HuH-7 (cell line): ENCODE measurements at regions not wholly inside any gene's neighbourhood (a gene's known extent, or its start where the extent isn't known, plus 50 kb on each side); places are given as distances from the start of the nearest gene placed in this dataset.

Experiments used
- DNase-seq: peaks from one replicate; pipeline ENCODE4 v3.0.0; 2011; ENCODE audit warnings: low spot score

DNA sequence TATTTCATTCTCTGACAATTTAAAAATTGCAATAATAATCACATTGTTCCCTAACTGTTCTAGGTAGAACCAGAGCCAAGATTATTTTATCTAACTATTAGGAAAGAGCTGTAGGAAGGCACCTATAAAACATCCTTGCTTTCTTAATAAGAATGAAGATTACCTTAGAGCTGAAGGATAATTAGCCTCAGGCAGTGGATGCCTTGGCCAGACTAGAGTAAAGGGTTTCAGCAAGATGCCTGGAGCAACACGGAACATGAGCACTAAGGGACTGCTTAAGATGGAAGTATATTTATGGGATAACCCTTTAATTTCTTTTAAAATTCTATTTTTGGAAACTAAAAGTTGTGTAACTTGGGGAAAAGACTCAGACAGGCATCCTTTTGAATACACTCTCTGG lies 456.6 kb upstream of the RBMS3 start:
- DNase-seq, result no peak

- DNase-seq, result no peak
Measured at GRCh38 chr3:28826840-28827239, 454.0 kb upstream of the RBMS3 start.

- no peak for DNase-seq
Measured at GRCh38 chr3:28835249-28835648, 445.6 kb upstream of the RBMS3 start.

DNA sequence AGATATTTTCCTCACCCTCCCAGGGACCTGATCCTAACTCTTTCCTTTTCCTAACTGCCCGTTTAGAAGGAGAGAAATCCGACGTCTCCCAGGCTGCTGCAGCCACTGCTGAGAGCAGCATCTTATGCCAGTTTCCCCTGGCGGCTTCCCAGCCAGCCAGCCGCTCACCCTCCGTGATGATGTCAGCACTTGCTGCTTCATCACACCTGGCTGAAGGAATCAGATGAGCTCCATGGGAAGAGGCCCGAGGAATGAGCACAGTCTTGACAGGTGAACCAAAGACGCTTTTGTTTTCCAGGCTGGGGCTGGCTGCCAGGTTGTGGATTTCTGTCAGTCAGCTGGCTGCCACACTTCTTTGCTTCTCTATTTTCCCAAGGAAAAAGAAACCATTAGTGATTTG lies 445.1 kb upstream of the RBMS3 start:
- DNase-seq, result no peak

- no peak for DNase-seq
Measured at GRCh38 chr3:28836199-28836598, 444.7 kb upstream of the RBMS3 start.

GRCh38 chr3:28840976-28841376 lies 439.9 kb upstream of the RBMS3 start:
- DNase-seq, result no peak

DNA sequence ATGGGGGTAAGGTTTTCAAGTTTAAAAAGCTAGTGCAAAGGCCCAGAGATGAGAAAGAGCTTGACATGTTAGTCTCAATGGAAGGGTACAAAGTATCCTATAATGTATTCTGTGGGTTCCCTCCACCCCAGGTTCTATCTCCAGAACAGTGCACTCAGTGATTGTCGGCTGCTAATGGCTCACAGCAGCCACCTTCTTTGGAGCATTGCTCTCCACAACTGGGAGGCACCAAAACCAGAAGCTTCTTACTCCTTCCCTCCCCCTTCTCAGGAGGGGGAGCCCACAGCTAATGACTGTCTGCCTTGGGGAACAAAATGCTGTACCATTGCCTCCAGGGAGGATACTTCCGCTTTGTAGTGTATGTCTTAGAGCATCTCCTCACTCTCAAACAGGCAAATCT lies 439.4 kb upstream of the RBMS3 start:
- DNase-seq, result no peak

DNA sequence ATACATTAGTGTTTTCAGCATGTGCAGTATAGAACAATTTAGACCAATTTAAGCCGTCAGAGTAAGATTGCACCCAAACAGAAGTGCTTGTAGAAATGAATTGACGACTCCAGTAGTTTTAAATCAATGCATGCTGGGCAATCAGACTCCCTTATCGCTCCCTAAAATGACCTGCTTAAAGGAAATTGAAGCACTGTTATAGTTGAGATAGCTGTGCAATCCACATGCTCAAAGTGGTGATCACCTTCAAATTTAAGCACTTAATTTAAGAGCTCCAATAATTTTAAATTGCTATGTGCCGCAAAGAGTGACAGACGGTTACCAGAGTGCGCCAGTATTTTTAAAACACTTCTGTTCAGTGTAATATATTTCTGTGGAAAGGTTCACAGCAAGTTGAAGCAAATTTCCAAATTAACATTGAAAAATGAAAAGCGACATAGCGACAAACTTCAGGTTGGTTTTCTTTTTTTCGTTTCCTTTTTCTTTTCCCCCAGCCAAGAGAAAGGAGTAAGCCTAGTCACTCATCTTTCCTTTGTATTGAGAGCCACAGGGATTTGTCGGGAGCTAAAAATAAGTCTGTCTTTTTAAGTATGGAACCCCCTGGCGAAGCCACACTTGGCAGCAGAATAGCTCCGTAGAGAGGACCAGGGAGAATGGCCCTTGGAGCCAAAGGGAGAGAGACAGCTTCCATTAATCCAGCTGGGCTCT lies 436.4 kb upstream of the RBMS3 start:
- DNase-seq, result no peak

DNA sequence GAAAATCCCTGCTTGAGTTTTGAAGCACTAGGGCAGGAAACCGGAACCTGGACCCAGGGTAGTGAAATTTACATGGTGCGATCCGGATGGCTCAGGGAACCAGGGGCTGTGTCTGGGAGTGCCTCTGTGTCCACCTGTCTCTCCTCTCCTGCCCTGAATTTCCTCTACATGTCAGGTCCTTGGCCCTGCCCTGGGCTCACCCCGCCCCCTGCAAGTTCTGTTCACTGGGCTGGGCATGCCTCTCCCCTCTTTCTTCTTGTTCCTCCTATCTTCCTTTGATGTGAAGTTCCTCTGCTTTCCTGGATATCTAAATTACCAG lies 435.9 kb upstream of the RBMS3 start:
- DNase-seq, result no peak

DNA sequence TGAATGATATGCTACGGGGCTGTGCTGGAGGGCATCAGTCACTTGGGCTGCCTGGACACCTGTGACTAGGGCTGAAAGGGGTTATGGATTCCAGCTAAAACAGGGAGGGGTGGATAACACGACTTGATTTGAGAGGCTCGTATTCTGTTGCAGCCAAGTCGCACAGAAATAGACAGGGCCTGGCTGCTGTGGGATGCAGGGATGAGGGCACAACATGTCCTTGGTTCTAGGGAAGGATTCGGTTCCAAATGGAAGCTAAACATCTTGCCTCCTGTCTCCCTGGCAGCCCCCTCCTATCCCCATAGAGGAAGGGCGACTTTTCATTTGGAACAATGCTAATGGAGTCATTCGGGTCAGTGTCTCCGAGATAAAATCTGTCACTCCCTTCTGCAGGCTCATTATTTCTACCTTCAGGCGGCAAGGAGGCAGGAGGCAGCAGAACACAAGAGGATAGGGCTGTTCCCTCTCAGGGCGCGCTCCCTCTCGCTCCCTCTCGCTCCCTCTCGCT lies 433.8 kb upstream of the RBMS3 start:
- no peak for DNase-seq

DNA sequence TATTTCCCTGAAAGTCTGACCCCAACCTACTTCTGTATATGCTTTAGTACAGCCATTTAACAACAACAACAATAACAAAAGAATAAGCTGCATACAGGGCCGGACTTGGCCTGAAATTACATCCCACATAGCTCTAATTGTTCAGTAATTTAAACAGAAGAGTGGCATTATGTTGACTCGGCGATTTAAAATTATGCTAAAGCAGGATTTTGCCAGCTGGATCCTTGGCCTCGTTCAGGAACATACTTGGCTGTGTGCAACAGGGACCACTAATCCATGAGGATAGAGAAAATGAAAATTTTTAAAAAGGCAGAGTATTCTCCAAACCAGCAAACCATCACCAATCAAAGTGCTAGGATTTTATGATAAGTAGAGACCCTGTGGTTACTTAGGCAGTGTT lies 433.1 kb upstream of the RBMS3 start:
- DNase-seq, result no peak

DNA sequence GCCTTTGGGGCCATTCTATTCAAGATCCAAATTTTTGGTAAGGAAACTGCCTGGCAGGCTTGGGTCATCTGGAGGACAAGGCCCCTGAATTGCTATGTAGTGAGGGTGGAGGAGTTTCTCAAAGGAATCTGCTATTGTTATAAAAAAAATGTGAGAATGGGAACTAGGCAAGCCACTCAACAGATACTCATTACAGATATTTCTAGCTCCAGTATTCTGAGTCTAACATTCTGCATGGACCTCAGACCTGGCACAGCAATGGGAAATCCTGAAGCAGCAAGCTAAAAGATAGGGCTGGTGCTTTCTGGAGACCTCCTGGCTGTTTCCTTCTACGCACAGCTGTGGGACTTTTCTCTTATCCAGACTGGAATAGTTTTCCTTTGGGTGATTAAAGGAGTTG lies 430.7 kb upstream of the RBMS3 start:
- DNase-seq, result no peak

GRCh38 chr3:28853830-28854229 lies 427.0 kb upstream of the RBMS3 start:
- DNase-seq, result no peak

DNA sequence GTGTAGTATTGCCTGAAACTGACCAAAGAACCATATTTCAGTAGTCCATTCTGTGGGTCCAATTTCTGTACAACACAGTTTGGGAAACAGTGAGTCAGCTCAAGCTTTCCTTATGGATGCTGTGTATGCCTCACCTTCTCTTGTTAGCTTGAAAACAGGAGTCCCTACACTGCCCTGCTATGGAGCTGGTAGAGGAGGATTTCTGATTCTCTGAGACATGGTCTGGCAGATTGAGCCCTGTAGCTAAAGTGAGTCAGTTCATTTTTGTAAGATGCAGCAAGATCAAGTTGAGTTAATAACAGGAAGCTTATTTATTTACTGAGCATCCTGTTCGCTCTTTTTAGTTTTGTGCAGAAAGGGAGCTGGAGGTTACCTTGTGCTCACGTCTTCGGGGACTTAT lies 424.1 kb upstream of the RBMS3 start:
- no peak for DNase-seq

- DNase-seq, result no peak
Measured at GRCh38 chr3:28859897-28860296, 421.0 kb upstream of the RBMS3 start.

DNA sequence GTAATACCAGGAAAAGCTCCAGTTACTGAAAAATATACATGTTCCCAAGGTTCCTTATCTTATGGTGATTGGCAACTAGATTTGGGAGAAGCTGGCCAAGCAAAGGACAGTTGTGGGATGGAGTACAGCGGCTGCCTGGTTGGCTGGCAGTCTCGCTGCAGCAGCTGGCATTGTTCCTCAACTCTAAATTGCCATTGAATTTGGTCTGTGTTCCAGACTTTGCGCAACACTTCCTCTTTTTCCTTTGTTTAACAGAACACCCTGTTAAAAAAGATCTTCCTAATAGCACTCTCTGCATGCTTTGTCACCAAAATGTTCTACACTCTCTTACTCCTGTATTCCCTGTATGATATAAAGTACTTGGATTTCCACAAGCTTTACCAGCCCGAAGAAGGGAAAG lies 420.6 kb upstream of the RBMS3 start:
- no peak for DNase-seq

DNA sequence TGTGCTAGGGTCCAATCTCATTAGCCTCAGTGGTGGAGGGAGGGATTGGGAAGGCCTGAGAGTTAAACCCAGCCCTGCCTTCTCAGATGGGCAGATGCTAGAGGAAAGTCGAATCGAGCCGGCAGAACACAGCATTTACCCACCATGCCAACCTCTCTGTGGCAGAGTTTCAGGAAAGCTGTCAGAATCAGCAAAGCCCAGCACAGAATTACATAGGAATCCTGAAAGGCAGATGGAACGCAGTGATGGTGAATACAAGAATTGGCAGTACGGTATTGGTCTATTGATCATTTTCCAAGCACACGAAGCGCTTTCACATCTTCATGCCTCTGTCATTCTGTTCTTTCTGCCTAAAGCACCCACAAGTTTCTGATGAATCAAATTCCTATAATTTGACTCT lies 417.7 kb upstream of the RBMS3 start:
- no peak for DNase-seq

GRCh38 chr3:28867836-28868235 lies 413.0 kb upstream of the RBMS3 start:
- DNase-seq, result no peak

DNA sequence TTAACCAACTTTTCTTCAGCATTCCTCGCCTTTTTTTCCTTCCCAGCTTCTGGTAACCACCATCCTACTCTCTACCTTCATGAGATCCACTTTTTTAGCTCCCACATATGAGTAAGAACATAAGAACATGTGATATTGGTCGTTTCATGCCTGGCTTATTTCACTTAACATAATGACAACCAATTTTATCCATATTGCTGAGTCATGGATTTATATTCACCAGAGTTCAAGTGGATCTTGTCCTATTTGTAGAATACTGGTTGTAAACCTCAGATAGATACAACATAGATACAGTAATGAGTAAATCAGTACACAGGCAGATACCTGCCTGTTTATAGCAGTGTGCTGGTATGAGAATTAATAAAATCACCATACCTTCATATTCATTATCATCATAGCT lies 412.0 kb upstream of the RBMS3 start:
- DNase-seq, result no peak

DNA sequence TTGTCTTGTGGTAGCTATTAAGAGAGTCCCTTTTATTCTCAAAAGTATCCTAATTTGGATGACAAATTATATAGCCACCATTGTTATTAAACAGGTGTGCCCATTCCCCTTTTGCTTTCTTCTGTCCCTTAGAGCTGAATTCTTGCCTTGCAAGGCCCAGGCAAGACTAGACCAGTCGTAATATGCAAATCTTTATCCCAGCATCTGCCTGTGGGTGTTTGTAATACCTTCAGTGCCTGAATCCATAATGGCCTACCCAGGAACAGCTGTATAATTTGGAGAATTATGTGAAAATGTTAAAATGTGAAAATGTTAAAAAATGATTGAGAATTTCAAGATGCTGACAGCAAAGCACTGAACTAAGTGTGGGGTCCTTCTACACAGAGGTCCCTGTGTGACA lies 403.0 kb upstream of the RBMS3 start:
- no peak for DNase-seq

DNA sequence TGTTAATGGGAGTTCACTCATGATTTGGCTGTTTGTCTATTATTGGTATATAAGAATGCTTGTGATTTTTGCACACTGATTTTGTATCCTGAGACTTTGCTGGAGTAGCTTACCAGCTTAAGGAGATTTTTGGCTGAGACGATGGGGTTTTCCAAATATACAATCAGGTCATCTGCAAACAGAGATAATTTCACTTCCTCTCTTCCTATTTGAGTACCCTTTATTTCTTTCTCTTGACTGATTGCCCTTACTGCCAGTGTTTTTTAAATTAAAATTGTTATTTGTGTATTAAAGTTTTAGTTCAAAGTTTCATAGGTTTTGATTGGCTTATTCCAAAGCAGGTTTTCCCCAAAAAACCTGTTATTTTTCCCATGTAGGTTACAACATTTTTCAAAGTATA lies 390.5 kb upstream of the RBMS3 start:
- DNase-seq, result no peak

DNA sequence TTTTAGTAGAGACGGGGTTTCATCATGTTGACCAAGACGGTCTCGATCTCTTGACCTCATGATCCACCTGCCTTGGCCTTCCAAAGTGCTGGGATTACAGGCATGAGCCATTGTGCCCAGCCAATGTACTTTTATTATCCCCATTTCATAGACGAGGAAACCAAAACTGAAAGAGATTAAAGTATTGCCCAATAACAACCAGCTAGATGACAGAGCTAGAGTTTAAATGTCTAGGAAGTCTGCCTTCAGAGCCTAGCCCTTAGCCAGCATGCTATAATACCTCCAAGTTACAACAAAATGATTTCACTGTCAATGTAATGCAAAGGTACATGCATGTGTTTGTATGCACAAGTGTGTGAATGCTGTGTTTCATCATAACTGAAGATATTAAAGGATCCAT lies 389.4 kb upstream of the RBMS3 start:
- DNase-seq, result no peak

GRCh38 chr3:28900301-28900700 lies 380.6 kb upstream of the RBMS3 start:
- DNase-seq, result no peak

- DNase-seq, result no peak
Measured at GRCh38 chr3:28901018-28901417, 379.9 kb upstream of the RBMS3 start.

GRCh38 chr3:28903171-28903601 lies 377.7 kb upstream of the RBMS3 start:
- DNase-seq, result no peak
